HG02973 (cell line): ENCODE measurements at regions not wholly inside any gene's neighbourhood (a gene's known extent, or its start where the extent isn't known, plus 50 kb on each side); places are given as distances from the start of the nearest gene placed in this dataset.

Experiments used
- ATAC-seq: cut with Tn5 transposase; IDR thresholded peaks from one replicate; pipeline ENCODE4 v1.9.1; 2021; ENCODE audit warnings: moderate library complexity; ENCODE audit not compliant: unreplicated experiment

DNA sequence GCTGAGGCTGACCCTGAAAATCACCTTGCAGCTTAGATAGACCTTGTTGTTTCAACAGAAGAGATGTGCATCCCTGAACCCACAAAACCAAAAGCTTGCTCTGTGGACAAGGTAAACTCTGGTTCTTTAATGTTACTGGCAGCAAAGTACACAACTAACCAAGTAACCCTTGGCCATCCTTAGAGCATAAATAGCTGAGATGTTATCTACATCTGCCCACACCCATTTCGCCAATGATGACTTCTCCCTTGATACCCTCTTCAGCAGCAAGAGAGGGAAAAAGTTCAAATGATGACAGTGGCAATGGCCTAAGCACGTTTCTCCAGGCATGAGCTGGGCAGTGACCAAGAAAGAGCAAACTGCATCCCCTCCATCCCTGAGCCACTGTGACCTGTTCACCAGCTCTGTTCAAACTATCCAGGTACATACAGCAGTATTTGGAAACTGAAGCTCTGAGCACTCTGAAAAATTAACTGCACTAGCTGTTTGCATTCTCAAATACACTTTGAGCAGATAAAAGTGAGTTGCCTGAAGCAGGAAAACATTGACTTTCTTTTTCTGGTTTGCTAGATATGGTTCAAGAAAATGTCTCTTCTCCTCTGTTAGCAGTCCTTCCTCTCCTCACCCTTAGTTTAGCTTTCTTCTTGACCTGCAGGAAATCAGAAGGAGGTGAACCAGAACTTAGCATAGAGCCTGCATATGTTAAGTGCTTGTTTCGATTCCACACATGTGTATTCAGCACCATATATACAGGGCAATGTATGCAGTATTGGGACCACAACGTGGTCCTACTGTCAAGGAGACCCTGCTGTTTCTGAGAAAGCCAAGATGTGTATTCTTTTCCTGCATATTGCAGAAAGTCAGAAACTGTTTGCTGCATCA is 231.7 kb downstream of the FOXO1 start:
- no peak for ATAC-seq

DNA sequence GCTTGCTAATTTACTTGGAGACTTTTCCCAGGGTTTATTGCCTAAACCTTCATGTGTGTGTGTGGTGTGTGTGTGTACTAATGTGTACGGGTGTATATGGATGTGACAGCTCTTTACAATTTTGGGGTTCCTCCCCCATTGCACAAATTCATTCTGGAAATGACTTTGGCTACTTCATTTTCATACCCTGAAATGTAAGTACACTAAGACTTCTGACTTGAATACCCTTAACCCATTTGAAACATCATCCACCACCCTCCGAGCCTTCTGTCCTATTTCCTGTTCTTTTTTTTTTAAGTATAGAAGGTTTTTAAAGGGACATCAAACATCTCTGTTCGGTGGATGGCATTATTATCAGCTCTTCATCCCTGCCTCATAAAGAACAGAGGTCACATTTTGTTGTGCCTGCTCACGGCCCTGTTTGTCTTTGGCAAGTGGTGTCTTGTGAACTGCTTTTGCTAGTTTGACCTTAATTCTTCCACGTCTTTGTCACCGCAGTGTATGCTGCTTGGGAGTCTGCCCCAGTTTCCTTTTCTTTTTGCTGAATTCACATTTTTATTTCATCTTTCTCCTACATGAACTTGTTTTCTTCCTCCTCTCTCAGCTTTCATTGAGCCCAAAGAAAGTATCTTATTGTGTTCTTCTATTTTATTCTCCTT is 228.3 kb downstream of the FOXO1 start:
- ATAC-seq, result no peak

DNA sequence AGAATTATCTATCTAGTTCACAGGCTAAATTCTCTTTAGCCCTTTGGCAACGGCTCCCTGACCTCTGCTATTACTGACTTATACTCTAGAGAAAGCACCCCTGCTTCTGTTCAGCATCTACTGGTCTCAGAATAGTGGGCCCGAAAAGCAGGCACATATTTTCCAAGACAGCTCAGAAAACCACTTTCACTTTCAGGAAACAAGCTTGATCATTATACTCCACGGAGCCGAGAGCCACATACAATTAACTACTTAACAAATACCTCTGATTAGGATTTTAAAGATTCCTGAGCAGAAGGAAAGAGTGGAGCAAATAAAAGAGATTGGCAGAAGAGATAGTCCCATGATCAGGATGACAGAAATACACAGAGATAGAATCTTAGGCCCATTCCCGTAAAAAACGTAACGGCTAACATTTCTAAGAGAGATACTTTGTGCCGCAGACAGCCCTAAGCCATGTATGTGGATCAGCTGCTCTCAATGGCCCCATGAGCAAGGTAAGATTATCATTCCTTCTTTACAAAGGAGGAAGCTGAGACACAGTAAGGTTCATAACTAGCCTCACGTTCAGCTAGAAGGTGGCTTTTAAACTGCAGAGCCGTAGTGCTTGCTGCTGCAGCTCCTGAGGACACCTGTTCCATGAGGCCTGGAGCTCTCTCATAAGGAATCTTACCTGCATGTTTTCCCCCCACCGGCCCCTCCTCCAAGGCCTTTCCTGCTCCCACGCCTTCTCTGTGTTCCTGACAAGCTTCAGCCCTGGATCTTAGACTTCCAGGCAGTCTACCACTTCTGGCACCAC is 227.2 kb downstream of the FOXO1 start:
- ATAC-seq, result no peak

DNA sequence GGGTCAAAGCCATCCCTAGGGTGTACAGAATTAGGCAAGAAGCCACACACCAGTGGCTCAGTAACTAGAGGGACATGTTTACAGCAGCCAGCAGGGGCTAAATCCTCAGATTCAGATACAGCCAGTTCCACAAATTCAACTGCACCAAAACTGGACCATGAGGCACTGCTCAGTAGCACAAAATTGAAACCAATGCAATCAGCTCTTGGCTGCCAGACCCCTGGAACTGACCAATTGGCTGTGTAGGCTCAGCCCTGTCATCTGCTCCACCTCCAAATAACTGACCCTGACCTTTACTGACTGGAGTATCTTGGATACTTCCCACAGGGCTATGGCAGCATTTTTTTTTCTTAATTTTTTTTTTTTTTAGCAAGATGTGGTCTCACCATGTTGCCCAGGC is 226.5 kb downstream of the FOXO1 start:
- no peak for ATAC-seq

DNA sequence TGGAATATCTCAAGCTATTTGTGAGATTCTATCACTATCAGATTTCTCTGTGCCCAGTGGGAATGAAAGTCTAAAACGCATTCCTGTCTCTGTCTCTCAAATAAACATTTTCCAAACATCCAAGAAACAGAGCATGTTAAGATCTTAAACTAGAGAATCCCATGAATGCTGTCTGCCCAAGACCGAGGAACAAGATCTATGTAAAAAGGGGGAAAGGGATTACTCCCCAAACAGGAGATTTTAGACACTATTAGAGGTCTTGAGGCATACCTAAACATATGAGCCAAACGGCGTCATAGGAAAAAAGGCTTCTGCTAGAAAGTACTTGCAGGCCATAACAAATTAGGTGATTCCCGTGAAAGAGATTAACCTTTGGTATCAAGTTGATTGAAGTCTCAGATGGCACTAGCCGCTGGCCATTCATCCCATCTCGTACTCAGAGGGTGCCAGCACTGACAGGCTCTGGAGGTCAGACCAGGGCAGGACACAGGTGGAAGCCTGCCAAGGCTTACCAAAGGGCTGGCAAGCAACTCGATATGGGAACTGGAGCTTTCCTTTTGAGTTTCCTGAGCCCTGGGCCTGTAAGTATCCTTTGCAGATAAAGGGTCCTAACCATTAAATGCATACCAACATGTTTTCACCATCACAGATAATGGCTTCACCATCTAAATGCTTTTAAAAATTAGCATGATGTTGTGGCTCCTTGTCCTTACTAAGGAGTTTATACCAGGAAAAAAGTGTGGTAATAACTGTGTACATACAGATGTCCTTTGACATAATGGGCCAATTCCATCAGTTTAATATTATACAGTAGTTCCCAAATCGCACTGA is 225.2 kb downstream of the FOXO1 start:
- no peak for ATAC-seq

DNA sequence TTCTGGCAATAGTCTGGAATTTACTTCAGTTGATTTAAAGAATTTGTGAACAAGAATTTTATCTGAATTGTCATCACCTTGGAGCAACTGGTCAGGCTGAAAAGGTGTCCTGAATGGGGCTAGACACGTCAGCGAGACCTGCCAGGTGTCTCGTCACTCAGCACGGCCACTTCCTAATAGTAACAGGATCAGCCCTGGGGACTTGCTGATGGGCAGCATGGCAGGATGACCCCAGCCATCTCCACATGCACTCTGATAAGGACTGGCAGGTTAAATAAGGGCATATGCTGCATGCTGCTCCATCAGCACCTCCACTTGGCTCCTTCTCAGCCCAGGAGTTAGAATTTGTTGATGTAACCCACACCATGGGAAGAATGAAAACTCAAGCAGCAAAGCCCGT is 224.2 kb downstream of the FOXO1 start:
- no peak for ATAC-seq

DNA sequence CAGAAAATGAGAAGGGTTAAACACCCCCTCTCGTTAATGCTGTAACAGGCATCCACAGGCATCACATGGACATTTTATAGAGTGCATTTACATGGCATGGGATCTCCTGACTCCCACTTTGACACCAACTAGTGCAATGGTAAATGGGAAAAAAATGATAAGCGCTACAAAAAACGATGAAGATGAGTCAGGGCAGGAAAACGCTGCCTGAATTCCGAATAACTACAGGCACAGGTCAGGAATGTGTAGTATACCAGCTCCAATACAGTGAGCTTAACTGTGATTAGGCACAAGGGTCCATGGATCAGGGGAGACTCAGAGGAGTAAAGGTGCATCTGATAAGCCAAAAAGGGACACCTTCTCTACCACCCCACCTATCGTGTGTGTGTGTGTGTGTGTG is 223.6 kb downstream of the FOXO1 start:
- no peak for ATAC-seq

DNA sequence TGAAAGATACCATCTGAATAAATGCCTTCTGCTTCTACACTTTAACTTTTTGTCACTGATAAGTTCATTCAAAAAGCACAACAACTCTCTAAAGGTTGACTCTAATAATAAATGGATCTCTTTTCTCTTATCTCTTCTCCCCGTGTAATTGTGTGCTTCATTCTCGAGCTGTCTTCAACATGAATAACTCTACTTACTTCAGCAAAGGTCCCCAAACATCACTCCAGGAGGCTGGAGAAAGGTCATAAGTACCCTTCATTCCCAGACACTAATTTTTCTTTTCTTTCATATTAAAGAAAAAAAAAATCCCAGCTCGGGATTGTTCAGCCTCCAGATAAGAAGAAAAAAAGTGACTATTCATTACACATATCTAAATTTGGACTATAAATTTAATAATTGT is 222.2 kb downstream of the FOXO1 start:
- ATAC-seq, result no peak

DNA sequence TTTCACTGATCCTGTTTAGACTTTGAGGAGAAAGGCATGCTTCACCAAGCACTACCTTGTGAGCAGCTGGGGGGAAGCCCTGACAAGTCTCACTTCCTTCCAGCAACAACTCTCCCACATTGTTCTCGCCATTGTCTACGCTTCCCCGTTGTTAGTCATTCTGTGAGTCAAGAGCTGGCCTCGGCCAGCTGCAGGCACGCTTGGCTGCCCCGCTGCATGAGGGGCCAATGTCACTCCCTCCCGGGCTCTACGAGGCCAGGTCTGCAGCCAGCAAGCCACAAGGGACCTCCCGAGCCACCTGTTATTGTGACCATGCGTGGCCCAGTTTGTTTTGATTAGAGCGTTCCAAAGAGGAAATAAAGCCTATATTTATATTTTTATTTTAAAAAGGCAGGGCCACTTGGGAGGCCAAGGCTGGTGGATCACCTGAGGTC is 220.9 kb downstream of the FOXO1 start:
- peak; percentile 98 for ATAC-seq

DNA sequence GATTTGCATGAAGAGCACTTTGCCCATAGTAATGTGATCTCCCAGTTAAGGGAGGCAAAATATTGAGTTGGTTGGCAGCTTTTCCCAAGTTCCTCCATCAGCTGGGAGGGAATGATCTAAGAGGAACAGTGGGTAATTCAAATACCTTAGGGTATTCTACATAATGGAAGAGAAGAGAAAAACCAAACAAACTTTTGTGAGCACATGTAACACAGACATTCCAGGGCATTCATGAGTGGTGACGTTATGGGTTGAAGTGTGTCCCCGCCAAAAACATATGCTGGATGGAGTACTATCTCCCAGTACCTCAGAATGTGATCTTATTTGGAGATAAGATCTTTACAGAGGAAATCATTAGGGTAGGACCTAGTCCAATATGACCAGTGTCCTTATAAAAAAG is 220.1 kb downstream of the FOXO1 start:
- ATAC-seq, result no peak

DNA sequence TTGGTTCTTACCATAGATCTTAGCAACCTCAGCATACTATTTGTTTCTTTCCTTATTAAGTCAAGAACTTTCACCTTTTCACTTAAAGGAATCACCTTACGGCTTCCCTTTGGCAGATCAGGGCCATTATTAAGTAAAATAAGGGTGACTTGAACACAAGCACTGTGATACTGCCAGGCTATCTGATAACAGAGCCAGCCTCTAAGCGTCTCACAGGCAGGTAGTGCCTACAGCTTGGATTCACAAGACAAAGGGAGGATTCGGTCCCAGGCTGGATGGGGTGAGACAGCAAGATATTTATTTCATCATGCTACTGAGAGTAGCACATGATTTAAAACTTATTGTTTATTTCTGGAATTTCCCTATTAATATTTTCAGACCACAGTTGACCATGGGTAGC is 218.6 kb downstream of the FOXO1 start:
- no peak for ATAC-seq

DNA sequence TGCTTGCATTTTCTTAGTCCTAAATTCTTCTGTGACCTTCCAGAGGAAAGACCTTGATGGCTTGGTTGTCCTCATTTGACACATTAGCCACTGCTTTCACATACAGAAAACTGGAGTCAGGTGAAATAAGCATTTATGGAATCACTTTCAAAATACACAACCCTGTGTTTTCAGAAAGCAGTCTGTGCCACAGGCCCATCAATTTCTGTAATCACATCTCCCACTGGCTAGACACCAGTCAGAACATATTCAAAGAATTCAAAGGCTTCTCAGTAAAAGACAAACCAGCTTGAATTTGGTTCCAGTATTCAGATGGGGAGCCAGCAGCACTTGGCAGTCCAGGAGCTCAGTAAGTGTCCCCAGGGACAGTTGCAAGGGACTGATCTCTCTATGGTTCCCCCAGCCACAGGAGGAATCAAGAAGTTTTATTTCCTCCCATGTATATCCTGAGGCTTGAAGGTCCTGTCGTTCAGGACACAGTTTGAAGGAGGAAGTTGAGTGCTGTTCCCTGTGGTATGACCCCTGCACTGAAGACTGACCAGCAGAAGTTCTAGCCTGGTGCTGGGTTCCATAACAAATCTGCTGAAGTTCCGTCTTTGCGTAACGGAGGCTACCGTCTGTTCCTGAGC is 214.3 kb downstream of the FOXO1 start:
- no peak for ATAC-seq

DNA sequence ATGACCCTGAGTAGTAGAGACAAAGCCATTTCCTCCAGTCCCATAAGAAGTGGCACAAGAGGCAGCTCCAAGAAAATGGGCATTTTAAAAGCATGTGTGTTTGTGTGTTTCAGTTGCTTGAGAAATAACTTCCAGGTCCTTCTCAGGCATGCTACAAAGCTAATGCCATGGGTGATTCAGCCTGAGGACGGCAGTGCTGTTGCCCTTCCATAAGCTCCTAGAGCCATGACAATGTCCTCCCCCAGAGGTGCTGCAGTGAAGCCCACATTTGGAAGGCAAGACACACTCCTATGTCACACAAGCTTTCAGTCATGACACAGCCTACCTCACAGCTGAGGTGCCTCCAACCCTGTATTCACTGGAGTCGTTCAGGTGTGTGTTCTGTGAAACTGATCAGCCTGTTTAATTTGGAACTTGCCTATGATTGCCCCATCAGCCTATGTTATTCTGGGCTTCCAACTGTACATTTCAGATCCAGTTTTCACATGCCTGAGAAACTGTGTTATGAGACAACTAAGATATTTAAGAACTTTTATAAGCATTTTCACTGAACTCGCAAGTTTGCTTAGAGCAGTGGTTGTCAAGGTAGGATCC is 213.6 kb downstream of the FOXO1 start:
- no peak for ATAC-seq

DNA sequence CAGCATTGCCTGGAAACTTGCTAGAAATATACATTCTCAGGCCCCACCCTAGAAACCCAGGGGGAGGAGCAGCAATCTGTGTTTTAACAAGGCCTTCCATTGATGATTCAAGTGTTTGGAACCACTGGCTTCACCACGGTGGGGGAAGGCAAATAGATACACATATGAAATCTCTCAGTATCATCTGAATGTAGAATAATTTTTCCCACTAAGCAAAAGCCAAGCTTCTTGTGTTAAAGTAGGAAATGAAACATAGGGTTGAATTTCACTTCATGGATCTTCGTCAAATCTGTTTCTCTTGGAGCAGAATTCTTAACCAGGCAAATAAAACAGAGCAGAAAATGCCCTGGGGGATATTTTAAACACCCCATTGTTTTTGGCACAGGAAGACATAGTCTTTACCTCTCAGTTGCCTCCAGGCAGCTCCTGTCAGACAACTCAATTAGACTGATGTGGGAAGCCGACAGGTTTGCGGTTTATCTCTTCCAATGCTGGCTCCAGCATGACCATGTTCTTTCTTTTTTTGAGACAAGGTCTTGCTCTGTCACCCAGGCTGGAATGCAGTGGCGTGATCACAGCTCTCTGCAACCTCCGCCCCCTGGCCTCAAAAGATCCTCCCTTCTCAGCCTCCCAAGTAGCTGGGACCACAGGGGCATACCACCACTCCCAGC is 213.0 kb downstream of the FOXO1 start:
- no peak for ATAC-seq

DNA sequence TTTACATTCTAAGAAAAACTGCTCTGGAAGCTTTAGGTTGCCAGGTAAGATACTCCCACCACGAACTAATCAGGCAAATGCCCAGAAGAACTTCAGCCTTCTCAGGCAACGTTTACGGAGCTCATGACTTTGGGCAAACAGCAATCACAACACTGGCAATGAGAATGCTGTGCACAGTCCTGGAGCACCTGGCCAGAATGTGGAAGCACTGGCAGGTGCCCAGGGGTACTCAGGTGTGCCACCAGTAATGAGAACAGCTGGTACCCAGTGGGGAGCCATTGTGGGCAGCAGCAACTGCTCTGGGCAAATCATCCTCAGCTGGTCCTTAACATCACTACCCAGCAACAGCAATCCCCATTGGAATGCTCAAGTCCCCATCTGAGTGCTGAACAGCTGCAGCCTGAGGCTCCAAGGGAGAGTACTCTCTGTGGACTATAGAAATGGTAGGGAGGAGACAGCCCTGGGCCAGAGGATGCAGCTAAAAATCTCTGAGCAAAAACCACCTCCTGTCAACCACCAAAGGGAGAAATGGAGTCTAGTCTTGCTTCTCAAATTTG is 210.0 kb downstream of the FOXO1 start:
- no peak for ATAC-seq

DNA sequence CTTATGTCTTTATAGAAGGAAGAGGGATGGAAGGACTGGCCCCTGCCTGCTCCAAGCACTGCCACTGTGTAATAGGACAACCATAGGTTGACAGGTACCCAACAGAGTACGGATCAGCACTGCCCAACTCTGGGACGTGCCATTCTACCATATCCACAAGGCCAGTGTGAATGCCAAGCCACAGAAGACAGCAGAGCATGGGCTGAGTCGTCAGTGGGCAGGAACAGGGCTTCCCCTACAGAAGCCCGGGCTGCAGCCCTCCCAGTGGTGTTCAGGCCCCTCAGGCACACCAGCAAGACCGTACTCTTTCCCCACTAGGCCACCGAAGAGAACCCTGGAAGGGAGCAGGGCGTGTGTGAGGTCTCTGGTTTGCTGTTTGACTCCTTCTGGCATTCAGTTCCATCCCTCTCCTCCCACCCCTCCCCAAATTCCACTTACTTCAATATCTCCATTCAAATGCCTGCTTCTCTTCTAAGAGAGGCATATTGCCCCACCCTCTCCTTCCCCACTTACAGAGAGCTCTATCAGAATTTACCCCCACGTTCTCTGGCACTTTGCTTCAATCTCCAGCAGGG is 209.4 kb downstream of the FOXO1 start:
- ATAC-seq, result no peak

DNA sequence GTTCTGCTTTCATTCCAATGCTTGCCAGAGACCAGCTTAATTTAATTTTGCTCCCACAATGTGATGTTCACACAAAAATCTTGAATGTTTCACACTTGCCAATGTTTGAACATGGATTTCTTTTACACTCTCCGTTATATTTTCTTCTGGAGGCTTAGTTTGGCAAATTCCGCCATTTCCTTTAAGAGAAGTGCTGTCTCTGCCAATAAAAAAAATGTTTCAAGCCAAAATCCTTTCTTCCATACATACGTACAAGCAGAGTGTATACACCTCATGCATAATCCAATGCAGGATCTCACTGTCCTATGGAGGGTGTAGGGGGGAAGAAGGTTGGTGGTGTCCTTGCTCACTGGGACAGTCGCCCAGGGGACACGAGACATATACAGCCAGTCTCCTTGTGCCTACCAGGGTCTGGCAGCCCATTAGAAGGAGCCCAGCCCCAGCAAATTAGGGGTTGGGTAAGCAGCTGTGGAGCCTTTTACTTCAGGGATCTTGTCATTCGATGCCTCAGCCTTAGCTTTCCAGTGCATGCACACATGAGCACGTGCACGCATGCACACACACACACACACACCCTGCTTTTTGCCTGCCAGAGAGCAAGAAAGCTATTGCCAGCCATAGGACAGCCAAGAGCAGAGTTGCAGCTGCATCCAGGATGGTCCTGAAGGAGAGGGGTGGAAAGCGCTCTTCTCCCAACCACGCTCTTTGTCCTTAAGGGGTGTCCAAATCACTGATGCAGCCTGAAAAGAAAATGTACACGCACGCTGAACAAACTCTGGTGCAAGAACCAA is 208.3 kb downstream of the FOXO1 start:
- ATAC-seq, result no peak

DNA sequence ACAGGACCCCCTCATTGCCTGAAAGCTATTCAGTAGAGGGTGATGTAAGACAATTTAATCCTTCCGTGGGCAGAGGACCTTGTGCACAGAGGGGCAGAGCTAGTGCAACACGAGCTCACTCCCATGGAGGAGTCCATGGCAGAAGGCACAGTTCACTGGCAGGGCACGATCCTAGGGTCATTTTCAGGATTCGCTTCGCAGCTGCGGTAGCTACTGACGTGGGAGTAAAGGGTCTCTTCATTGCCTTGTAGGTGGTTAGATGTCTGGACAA is 207.8 kb downstream of the FOXO1 start:
- no peak for ATAC-seq
